ENCODE measurements at regions not wholly inside any gene's neighbourhood (a gene's known extent, or its start where the extent isn't known, plus 50 kb on each side); places are given as distances from the start of the nearest gene placed in this dataset.

DNA sequence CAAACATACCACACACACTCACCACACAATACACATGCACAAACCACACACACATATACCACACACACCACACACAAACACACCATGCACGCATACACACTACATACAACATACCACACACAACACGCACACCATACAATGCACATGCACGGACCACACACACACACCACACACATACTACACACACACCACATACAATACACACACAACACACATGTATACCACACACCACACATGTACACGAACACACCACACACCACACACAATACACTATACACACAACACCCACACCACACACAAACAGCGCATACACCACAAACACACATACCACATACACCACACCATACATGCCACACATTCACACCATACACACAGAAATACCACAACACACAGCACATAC is 480.3 kb downstream of the DIRAS2 start:
- TF ChIP-seq, protein P1, sequence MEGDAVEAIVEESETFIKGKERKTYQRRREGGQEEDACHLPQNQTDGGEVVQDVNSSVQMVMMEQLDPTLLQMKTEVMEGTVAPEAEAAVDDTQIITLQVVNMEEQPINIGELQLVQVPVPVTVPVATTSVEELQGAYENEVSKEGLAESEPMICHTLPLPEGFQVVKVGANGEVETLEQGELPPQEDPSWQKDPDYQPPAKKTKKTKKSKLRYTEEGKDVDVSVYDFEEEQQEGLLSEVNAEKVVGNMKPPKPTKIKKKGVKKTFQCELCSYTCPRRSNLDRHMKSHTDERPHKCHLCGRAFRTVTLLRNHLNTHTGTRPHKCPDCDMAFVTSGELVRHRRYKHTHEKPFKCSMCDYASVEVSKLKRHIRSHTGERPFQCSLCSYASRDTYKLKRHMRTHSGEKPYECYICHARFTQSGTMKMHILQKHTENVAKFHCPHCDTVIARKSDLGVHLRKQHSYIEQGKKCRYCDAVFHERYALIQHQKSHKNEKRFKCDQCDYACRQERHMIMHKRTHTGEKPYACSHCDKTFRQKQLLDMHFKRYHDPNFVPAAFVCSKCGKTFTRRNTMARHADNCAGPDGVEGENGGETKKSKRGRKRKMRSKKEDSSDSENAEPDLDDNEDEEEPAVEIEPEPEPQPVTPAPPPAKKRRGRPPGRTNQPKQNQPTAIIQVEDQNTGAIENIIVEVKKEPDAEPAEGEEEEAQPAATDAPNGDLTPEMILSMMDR (IDR thresholded peaks at IDR 0.05; ENCODE audit: insufficient read depth, low read length, poor library complexity, severe bottlenecking): no peak
- no peak for TF ChIP-seq EZH2phosphoT487 (conservative IDR thresholded peaks at IDR 0.05; ENCODE audit: low read length)

Data from SU-DHL-6 (cell line).